Lower leg skin (tissue), 3 donors: ENCODE measurements at regions not wholly inside any gene's neighbourhood (a gene's known extent, or its start where the extent isn't known, plus 50 kb on each side); places are given as distances from the start of the nearest gene placed in this dataset.

Source experiments
- CTCF ChIP-seq, 3 donors: fragments of 450-650 bp; IDR thresholded peaks; one replicate each; pipeline ENCODE4 v1.5.1; 2016; ENCODE audit warnings: antibody characterized with exemption in 3 of 3, mild to moderate bottlenecking in 3 of 3, moderate library complexity in 2 of 3
- POLR2A ChIP-seq, 2 donors: fragments of 450-650 bp; IDR thresholded peaks; one replicate each; pipeline ENCODE4 v1.6.1; 2016 to 2017; ENCODE audit warnings: antibody characterized with exemption in 2 of 2, mild to moderate bottlenecking in 1 of 2, moderate library complexity in 1 of 2

DNA sequence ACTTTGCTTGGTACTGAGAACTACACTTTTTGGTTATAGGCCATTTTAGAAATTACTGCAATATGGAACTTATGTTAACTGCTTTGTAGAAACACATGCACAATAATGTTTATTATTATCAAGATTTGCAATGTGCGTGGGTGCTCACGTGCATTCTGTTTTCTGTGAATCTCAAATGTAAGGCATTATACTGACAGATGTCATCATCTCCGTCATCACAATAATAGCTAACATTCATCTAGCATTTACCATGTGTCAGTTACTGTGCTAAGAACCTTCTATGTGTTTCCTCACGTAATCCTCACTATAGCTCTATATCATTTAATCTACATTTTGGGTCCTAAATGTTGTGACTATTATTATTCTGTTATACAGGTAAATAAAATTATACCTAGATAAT lies 1214.8 kb upstream of the ADGRL4 start:
- TF ChIP-seq POLR2A (IDR thresholded peaks at IDR 0.05) = no peak
- no peak for TF ChIP-seq CTCF (IDR thresholded peaks at IDR 0.05)
